Body of pancreas (tissue), 4 donors: ENCODE measurements at regions not wholly inside any gene's neighbourhood (a gene's known extent, or its start where the extent isn't known, plus 50 kb on each side); places are given as distances from the start of the nearest gene placed in this dataset.

ENCODE experiments used
- ATAC-seq: fragments of 150-250 bp; one replicate; pipeline ENCODE4 v1.9.1; 2016
- DNase-seq, 4 donors: peaks; one replicate each; pipeline ENCODE4 v3.0.0-alpha.2; 2019
- H3K27ac ChIP-seq, 4 donors: fragments of 200-600 bp; sonication (generic); 1 replicate in 3 of 4; 2 replicates in 1 of 4; pipeline versions ENCODE4 v1.5.1 to v1.6.1; 2016 to 2019; ENCODE audit warnings: mild to moderate bottlenecking in 1 of 4, mixed read lengths in 1 of 4, moderate library complexity in 1 of 4
- H3K27me3 ChIP-seq, 2 donors: fragments of 200-600 bp; sonication (generic); one replicate each; pipeline ENCODE4 v1.6.0; 2016; ENCODE audit warnings: mild to moderate bottlenecking in 1 of 2
- H3K36me3 ChIP-seq, 2 donors: fragments of 200-600 bp; sonication (generic); replicated peaks in 1 of 2; 2 replicates each; pipeline ENCODE4 v1.5.1; 2016; ENCODE audit warnings: low read depth in 2 of 2; ENCODE audit not compliant: insufficient read depth in 1 of 2
- H3K4me1 ChIP-seq: fragments of 200-600 bp; sonication (generic); one replicate; pipeline ENCODE4 v1.6.0; 2016
- H3K4me3 ChIP-seq, 2 donors: fragments of 200-600 bp; sonication (generic); 1 replicate in 1 of 2; 2 replicates in 1 of 2; pipeline ENCODE4 v1.5.1; 2016 to 2019
- H3K9me3 ChIP-seq, 3 donors: fragments of 200-600 bp; sonication (generic); 1 replicate in 2 of 3; 2 replicates in 1 of 3; pipeline ENCODE4 v1.5.1; 2016
- CTCF ChIP-seq, 7 experiments: fragments of 450-650 bp in 4 of 7; fragments of 200-600 bp in 3 of 7; sonication (generic) in 3 of 7; IDR thresholded peaks; one replicate each; pipeline ENCODE4 v1.5.1; 2016 to 2019; ENCODE audit warnings: antibody characterized with exemption in 7 of 7
- POLR2A ChIP-seq, 3 donors: fragments of 450-650 bp; IDR thresholded peaks; one replicate each; pipeline ENCODE4 v1.6.1; 2016; ENCODE audit warnings: antibody characterized with exemption in 3 of 3, mild to moderate bottlenecking in 2 of 3
- WGBS, 2 donors: methylation state at CpG; one replicate each; pipeline ENCODE4 v1.1.5; 2017; 5-methylcytosine and 5-hydroxymethylcytosine counted together
- intact Hi-C: fragments of 100-400 bp; cut with DNase I; formaldehyde crosslinking; loops from one replicate; pipeline ENCODE4 v1.15.1; 2023

DNA sequence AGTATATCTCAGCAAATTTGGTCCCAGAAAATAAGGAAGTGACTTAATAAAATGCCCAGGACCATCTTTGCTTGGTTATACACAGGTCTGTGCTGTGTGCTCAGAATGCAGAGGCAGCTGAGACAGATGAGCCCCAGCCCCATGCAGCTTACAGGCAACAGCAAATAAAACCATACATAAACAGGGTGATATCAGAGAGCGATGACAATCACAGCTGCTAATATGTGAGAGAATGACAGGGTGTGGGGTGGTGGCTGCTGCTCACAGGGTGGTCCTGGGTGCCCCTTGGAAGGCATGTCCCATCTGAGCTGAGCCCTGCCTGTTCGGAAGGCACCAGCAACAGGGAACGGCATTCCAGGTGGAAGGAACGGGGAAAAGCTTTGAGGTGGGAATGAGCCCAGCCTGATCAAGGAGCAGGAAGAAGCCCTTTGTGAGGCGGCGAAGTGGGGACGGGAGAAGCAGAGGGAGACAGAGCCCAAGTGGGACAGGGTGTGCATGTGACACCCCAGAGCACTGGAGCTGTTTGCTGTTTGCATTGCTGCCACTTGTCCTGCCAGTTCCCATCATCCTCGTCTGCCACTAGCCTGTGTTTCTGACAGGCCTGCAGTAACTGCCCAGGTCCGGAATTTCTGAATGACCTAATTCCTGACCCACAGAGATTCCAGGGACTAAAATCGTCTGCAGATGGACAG lies 150.5 kb downstream of the KATNIP start:
- DNase-seq: no peak
- TF ChIP-seq POLR2A (IDR thresholded peaks at IDR 0.05) (no peak), CTCF (IDR thresholded peaks at IDR 0.05) (no peak)
- Histone ChIP-seq H3K27me3 (no peaks in the 10 kb centered on the region), H3K4me3 (no peak overlapping the region), H3K9me3 (no peaks in the 10 kb centered on the region), H3K36me3 (peaks cover 5 to 7% of the 10 kb centered on the region in 2 donors), H3K4me1 (no peaks in the 10 kb centered on the region), H3K27ac (no peak overlapping the region)
- 90 to 91% methylated on average over 10 of the region's 10 CpGs for WGBS, 2 donors
- intact Hi-C loops: no loop called here
- no peak for ATAC-seq

GRCh38 chr16:27701381-27701780 lies 151.4 kb downstream of the KATNIP start:
- no peaks in the 10 kb centered on the region for H3K4me1 ChIP-seq
- intact Hi-C loops: no loop called here
- H3K9me3 ChIP-seq: no peaks in the 10 kb centered on the region
- 91 to 96% methylated on average over 7 to 8 of the region's 8 CpGs for WGBS, 2 donors
- DNase-seq: no peak
- H3K27me3 ChIP-seq: no peaks in the 10 kb centered on the region
- no peak overlapping the region for H3K4me3 ChIP-seq
- H3K36me3 ChIP-seq: peaks cover 5 to 7% of the 10 kb centered on the region in 2 donors
- H3K27ac ChIP-seq: no peak overlapping the region
- TF ChIP-seq POLR2A (IDR thresholded peaks at IDR 0.05) (no peak), CTCF (IDR thresholded peaks at IDR 0.05) (no peak)
- no peak for ATAC-seq

- no peaks in the 10 kb centered on the region for H3K9me3 ChIP-seq
- ATAC-seq (no peak), DNase-seq (no peak)
- no peaks in the 10 kb centered on the region for H3K27me3 ChIP-seq
- intact Hi-C loops: no loop called here
- H3K4me1 ChIP-seq: no peaks in the 10 kb centered on the region
- H3K4me3 ChIP-seq: no peak overlapping the region
- TF ChIP-seq CTCF (IDR thresholded peaks at IDR 0.05) (no peak), POLR2A (IDR thresholded peaks at IDR 0.05) (no peak)
- H3K36me3 ChIP-seq: peaks cover 5 to 7% of the 10 kb centered on the region in 2 donors
- no peak overlapping the region for H3K27ac ChIP-seq
- WGBS, 2 donors: 87 to 90% methylated on average over 6 of the region's 6 CpGs
Observed at GRCh38 chr16:27703121-27703520, 153.2 kb downstream of the KATNIP start.

GRCh38 chr16:27703545-27703944 lies 153.6 kb downstream of the KATNIP start:
- peaks cover 4 to 7% of the 10 kb centered on the region in 2 donors for H3K36me3 ChIP-seq
- no peak overlapping the region for H3K27ac ChIP-seq

More at GRCh38 chr16:27703545-27703944, 153.6 kb downstream of the KATNIP start:
- TF ChIP-seq CTCF (IDR thresholded peaks at IDR 0.05) (no peak), POLR2A (IDR thresholded peaks at IDR 0.05) (no peak)
- Histone ChIP-seq H3K27me3 (no peaks in the 10 kb centered on the region), H3K4me3 (no peak overlapping the region), H3K4me1 (no peaks in the 10 kb centered on the region), H3K9me3 (no peaks in the 10 kb centered on the region)
- DNase-seq: no peak
- no peak for ATAC-seq
- intact Hi-C loops: no loop called here
- WGBS, 2 donors: 77 to 82% methylated on average over 5 of the region's 5 CpGs
